Transverse colon (tissue), 4 donors: ENCODE measurements at regions not wholly inside any gene's neighbourhood (a gene's known extent, or its start where the extent isn't known, plus 50 kb on each side); places are given as distances from the start of the nearest gene placed in this dataset.

Experiments
- CTCF ChIP-seq, 5 experiments: fragments of 200-600 bp in 3 of 5; fragments of 450-650 bp in 2 of 5; sonication (generic) in 3 of 5; IDR thresholded peaks; 1 replicate in 2 of 5; 2 replicates in 3 of 5; pipeline ENCODE4 v1.5.1; 2016 to 2017; ENCODE audit warnings: antibody characterized with exemption in 5 of 5, inconsistent platforms in 3 of 5, mild to moderate bottlenecking in 2 of 5, moderate library complexity in 1 of 5
- EP300 ChIP-seq: sonication (generic); formaldehyde crosslinking; IDR thresholded peaks from one replicate; pipeline ENCODE4 v1.6.1; 2017; ENCODE audit warnings: antibody characterized with exemption, low read depth
- POLR2A ChIP-seq: fragments of 450-650 bp; IDR thresholded peaks from one replicate; pipeline ENCODE4 v1.6.1; 2016; ENCODE audit warnings: antibody characterized with exemption, mild to moderate bottlenecking, moderate library complexity
- POLR2AphosphoS5 ChIP-seq, 3 donors: sonication (generic); formaldehyde crosslinking; IDR thresholded peaks; one replicate each; pipeline ENCODE4 v1.6.1; 2016; ENCODE audit warnings: antibody characterized with exemption in 3 of 3

DNA sequence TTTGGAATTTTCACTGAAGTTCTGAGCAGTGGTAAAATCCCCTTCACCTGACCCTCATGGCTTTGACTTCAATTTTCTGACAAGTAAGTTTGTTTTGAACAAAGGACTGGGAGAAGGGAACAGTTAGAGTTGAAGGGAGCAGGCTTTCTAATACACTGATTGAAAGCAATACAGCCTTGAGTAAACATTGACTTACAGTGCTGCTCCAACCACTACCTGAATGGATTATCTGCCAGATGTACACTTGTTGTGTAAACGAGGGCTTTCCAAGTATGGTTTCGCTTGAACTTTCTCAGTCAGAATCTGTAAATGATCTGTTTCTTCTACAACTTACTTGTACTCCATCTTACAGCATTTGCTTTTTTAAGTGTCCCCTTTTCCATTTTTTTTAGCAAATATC lies 1414.9 kb upstream of the NUDT12 start:
- no peak for TF ChIP-seq POLR2AphosphoS5 (IDR thresholded peaks at IDR 0.05)
- no peak for TF ChIP-seq CTCF (IDR thresholded peaks at IDR 0.05)
- TF ChIP-seq EP300 = no peak
- no peak for TF ChIP-seq POLR2A
